ENCODE measurements at regions not wholly inside any gene's neighbourhood (a gene's known extent, or its start where the extent isn't known, plus 50 kb on each side); places are given as distances from the start of the nearest gene placed in this dataset.

GRCh38 chr6:159434410-159434809, 258.6 kb downstream of the SOD2 start (continued):
- no peak for TF ChIP-seq RCOR1 (IDR thresholded peaks at IDR 0.05; ENCODE audit: borderline replicate concordance in 1 of 2, low read depth in 2 of 2, low read length in 2 of 2)
- no peak for TF ChIP-seq HIVEP1 (CRISPR knock-in tag; IDR thresholded peaks at IDR 0.05)
- TF ChIP-seq PATZ1 (CRISPR knock-in tag; IDR thresholded peaks at IDR 0.05; ENCODE audit: borderline replicate concordance) = no peak
- no peak for TF ChIP-seq NR0B1 (IDR thresholded peaks at IDR 0.05; ENCODE audit: partially characterized antibody)
- TF ChIP-seq MXD1 (CRISPR knock-in tag; IDR thresholded peaks at IDR 0.05; ENCODE audit: borderline replicate concordance, poor library complexity, severe bottlenecking) = no peak
- TF ChIP-seq PCBP1 (IDR thresholded peaks at IDR 0.05; ENCODE audit: low read depth, low read length, poor library complexity, severe bottlenecking) = no peak
- no peak for TF ChIP-seq CREB1 (IDR thresholded peaks at IDR 0.05)
- no peak for TF ChIP-seq CREB1 (CRISPR knock-in tag; IDR thresholded peaks at IDR 0.05)
- no peak for TF ChIP-seq SMARCA5 (IDR thresholded peaks at IDR 0.05)

Measured in K562 (cell line).